Esophagus (tissue), 2 donors: ENCODE measurements at regions not wholly inside any gene's neighbourhood (a gene's known extent, or its start where the extent isn't known, plus 50 kb on each side); places are given as distances from the start of the nearest gene placed in this dataset.
"Not testable (repeated sequence)": the region's sequence is repeated elsewhere in the genome, so short reads cannot be mapped to it uniquely, and the experiment has no call there.

Experiments
- H3K27ac ChIP-seq, 2 donors: one replicate each; pipeline ENCODE4 v1.5.1; 2013; ENCODE audit warnings: low read depth in 2 of 2, mild to moderate bottlenecking in 2 of 2, inconsistent platforms in 1 of 2, low read length in 1 of 2, moderate library complexity in 1 of 2
- H3K27me3 ChIP-seq, 2 donors: one replicate each; pipeline ENCODE4 v1.6.1; 2013; ENCODE audit warnings: low read length in 2 of 2, control low read depth in 1 of 2, mild to moderate bottlenecking in 1 of 2; ENCODE audit not compliant: insufficient read depth in 2 of 2, control insufficient read depth in 1 of 2
- H3K36me3 ChIP-seq, 2 donors: one replicate each; pipeline ENCODE4 v1.6.1; 2013; ENCODE audit warnings: low read length in 1 of 2; ENCODE audit not compliant: control insufficient read depth in 2 of 2, insufficient read depth in 2 of 2
- H3K4me1 ChIP-seq, 2 donors: one replicate each; pipeline ENCODE4 v1.6.1; 2013; ENCODE audit warnings: low read length in 1 of 2; ENCODE audit not compliant: control insufficient read depth in 2 of 2, insufficient read depth in 2 of 2
- H3K4me3 ChIP-seq, 2 donors: one replicate each; pipeline ENCODE4 v1.5.1; 2013; ENCODE audit warnings: low read length in 2 of 2, mild to moderate bottlenecking in 2 of 2, low read depth in 1 of 2, moderate library complexity in 1 of 2
- H3K9me3 ChIP-seq, 2 donors: one replicate each; pipeline ENCODE4 v1.6.1; 2013; ENCODE audit warnings: mild to moderate bottlenecking in 2 of 2, low read depth in 1 of 2, low read length in 1 of 2, moderate library complexity in 1 of 2; ENCODE audit not compliant: control insufficient read depth in 2 of 2, insufficient read depth in 1 of 2
- WGBS, 2 donors: extraction: QIAGEN DNeasy Blood & Tissue Kit; methylation state at CpG; one replicate each; pipeline ENCODE4 v1.1.7; 2013; 5-methylcytosine and 5-hydroxymethylcytosine counted together
- donor health status: healthy with polysubstance abuse.
- donor health status: Bipolar disorder and iron deficiency.

GRCh38 chr1:66424530-66424929, 109.4 kb upstream of the SGIP1 start:
- not testable (repeated sequence) for H3K27ac ChIP-seq, H3K9me3 ChIP-seq, H3K4me1 ChIP-seq, H3K4me3 ChIP-seq, H3K36me3 ChIP-seq, H3K27me3 ChIP-seq
- WGBS, 2 donors, result 83 to 94% methylated on average over 2 of the region's 3 CpGs

DNA sequence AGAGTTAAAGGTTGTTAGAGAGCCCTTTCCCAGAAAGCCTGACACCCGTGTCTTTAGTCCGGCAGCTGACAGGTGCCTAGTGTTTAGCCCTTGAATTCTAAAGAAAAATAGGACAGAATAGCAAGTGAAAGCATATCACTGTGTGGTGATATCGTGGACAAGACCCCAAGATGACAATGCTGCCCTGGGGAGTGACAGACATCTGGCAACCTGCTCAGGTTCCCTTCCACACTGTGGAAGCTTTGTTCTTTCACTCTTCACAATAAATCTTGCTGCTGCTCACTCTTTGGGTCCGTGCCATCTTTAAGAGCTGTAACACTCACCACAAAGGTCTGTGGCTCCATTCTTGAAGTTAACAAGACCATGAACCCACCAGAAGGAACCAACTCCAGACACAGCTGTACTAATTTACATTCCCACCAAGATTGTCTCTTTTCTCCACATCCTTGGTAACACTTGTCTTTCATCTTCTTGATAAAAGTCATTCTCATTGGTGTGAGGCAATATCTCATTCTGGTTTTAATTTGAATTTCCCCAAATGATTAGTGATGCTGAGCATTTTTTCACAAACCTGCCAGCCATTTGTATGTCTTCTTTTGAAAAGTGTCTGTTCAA, 107.6 kb upstream of the SGIP1 start:
- Histone ChIP-seq H3K4me3 (no peak overlapping the region), H3K27me3 (no peaks in the 10 kb centered on the region), H3K27ac (no peak overlapping the region), H3K9me3 (peaks cover 0 to under 1% of the 10 kb centered on the region in 2 donors), H3K36me3 (no peaks in the 10 kb centered on the region), H3K4me1 (peaks cover 0 to 2% of the 10 kb centered on the region in 2 donors)
- 49 to 51% methylated on average over 4 of the region's 4 CpGs for WGBS, 2 donors

- not testable (repeated sequence) for H3K4me1 ChIP-seq, H3K27me3 ChIP-seq, H3K4me3 ChIP-seq, H3K36me3 ChIP-seq, H3K9me3 ChIP-seq, H3K27ac ChIP-seq
These were observed 103.1 kb upstream of the SGIP1 start for GRCh38 chr1:66430815-66431214.

- Histone ChIP-seq H3K4me1 (no peaks in the 10 kb centered on the region), H3K27ac (no peak overlapping the region), H3K36me3 (no peaks in the 10 kb centered on the region), H3K9me3 (peaks cover 0 to 7% of the 10 kb centered on the region in 2 donors), H3K4me3 (no peak overlapping the region), H3K27me3 (no peaks in the 10 kb centered on the region)
- WGBS, 2 donors, result 84 to 97% methylated on average over 2 of the region's 2 CpGs
These were observed 102.0 kb upstream of the SGIP1 start for GRCh38 chr1:66431999-66432398.

- Histone ChIP-seq H3K9me3 (peaks cover 0 to 7% of the 10 kb centered on the region in 2 donors), H3K36me3 (no peaks in the 10 kb centered on the region), H3K27ac (no peak overlapping the region), H3K4me1 (no peaks in the 10 kb centered on the region), H3K4me3 (no peak overlapping the region), H3K27me3 (no peaks in the 10 kb centered on the region)
These were observed 100.3 kb upstream of the SGIP1 start for GRCh38 chr1:66433611-66434010.

GRCh38 chr1:66434096-66434495, 99.9 kb upstream of the SGIP1 start:
- Histone ChIP-seq H3K36me3 (no peaks in the 10 kb centered on the region), H3K27ac (no peak overlapping the region), H3K27me3 (no peaks in the 10 kb centered on the region), H3K4me3 (no peak overlapping the region), H3K9me3 (peaks cover 0 to 7% of the 10 kb centered on the region in 2 donors), H3K4me1 (no peaks in the 10 kb centered on the region)
- 77 to 78% methylated on average over 2 of the region's 2 CpGs for WGBS, 2 donors

DNA sequence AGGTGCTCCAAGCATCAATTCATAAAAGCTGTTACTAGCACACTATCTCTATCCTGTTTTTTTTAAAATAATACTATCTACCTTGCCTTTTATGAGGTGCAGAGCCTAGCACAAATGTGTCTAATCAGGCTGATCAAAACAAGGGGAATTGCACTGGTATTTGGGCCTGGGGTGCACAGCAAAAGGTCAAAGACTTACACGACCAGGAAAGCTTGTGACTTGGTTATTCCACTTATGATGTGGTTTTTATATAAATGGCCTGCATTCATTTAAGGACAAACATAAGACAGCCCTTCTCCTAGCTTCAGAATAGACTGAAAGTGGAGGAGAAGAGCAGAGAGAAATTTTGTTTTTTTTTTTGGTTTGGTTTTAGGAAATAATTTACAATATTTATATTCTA, 98.4 kb upstream of the SGIP1 start:
- WGBS, 2 donors, result 63 to 67% methylated on average over 1 of the region's 1 CpG
- Histone ChIP-seq H3K4me3 (no peak overlapping the region), H3K27ac (no peak overlapping the region), H3K9me3 (peaks cover 0 to 7% of the 10 kb centered on the region in 2 donors), H3K4me1 (no peaks in the 10 kb centered on the region), H3K36me3 (no peaks in the 10 kb centered on the region), H3K27me3 (no peaks in the 10 kb centered on the region)

DNA sequence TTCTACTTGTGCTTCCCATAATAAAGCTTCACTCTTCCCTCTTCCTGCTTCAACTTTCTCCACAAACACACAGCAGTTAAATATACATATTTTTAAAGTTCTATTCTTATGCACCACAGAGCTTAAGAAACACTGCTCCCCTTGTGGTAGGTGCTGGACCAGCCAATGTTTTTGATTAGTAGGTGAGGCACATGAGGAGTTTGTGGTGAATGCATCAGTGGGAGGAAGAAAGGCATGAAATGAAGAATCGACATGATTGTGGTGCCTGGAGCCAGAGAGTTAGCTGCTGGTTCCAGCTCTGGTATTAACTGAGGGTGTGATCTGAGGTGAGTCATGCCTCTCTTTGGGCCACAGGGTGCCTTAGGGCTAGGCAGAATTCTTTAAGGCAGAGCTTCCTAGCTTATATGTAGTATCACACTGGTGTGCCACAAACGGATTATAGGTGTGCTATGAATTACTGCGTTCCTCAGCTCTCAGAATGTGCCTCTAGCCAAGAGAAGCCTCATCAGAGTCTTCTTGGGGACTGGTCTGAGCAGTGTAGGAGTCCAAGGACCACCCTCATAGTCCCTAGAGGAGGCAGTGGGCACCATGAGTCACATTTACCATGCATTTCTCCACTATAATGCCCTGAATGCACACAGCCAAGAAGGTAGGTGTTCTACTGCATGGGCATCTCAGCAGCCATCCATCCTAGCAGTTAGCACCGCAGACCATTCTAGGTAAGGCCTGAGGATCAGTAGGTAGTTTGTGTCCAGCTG, 97.4 kb upstream of the SGIP1 start:
- Histone ChIP-seq H3K9me3 (peaks cover 0 to 5% of the 10 kb centered on the region in 2 donors), H3K27me3 (no peaks in the 10 kb centered on the region), H3K4me1 (no peaks in the 10 kb centered on the region), H3K36me3 (no peaks in the 10 kb centered on the region), H3K4me3 (no peak overlapping the region), H3K27ac (no peak overlapping the region)
- 51 to 61% methylated on average over 4 of the region's 4 CpGs for WGBS, 2 donors

DNA sequence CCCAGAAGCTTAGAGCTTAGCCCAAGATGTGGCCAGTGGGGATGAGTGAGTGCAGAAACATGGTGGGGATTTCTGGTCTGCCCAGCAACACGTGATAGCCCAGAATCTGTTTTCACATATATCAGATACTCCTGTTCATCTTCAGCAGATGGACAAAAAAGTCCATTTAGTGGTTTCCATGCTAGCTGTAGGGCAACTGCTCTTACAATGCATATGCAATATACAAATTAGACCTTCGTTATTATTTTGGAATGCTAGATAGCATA, 96.9 kb upstream of the SGIP1 start:
- 87 to 92% methylated on average over 2 of the region's 2 CpGs for WGBS, 2 donors
- no peaks in the 10 kb centered on the region for H3K36me3 ChIP-seq
- H3K4me3 ChIP-seq, result no peak overlapping the region
- no peak overlapping the region for H3K27ac ChIP-seq
- no peaks in the 10 kb centered on the region for H3K27me3 ChIP-seq
- H3K4me1 ChIP-seq, result no peaks in the 10 kb centered on the region
- H3K9me3 ChIP-seq, result no peaks in the 10 kb centered on the region

GRCh38 chr1:66438062-66438461, 95.9 kb upstream of the SGIP1 start:
- WGBS, 2 donors, result 76 to 79% methylated on average over 1 of the region's 1 CpG
- no peaks in the 10 kb centered on the region for H3K27me3 ChIP-seq
- no peaks in the 10 kb centered on the region for H3K36me3 ChIP-seq
- no peak overlapping the region for H3K4me3 ChIP-seq
- H3K27ac ChIP-seq, result no peak overlapping the region
- H3K9me3 ChIP-seq, result no peaks in the 10 kb centered on the region
- no peaks in the 10 kb centered on the region for H3K4me1 ChIP-seq
